Panc1 (cell line): ENCODE measurements at regions not wholly inside any gene's neighbourhood (a gene's known extent, or its start where the extent isn't known, plus 50 kb on each side); places are given as distances from the start of the nearest gene placed in this dataset.

ENCODE experiments used
- CTCF ChIP-seq: fragments of 450-650 bp; IDR thresholded peaks from 2 replicates; pipeline ENCODE4 v1.5.1; 2017; ENCODE audit warnings: mild to moderate bottlenecking
- POLR2AphosphoS5 ChIP-seq: IDR thresholded peaks from 2 replicates; pipeline ENCODE4 v1.6.1; 2012; ENCODE audit warnings: mild to moderate bottlenecking, low read depth, low read length, moderate library complexity

GRCh38 chr6:8361259-8361658 is 74.1 kb downstream of the SLC35B3 start:
- TF ChIP-seq CTCF: no peak
- TF ChIP-seq POLR2AphosphoS5: no peak
